ENCODE measurements at regions not wholly inside any gene's neighbourhood (a gene's known extent, or its start where the extent isn't known, plus 50 kb on each side); places are given as distances from the start of the nearest gene placed in this dataset.
"Not testable (repeated sequence)": the region's sequence is repeated elsewhere in the genome, so short reads cannot be mapped to it uniquely, and the experiment has no call there.

GRCh38 chr3:4084271-4084670, 218.9 kb upstream of the SETMAR start:
- H3K9ac ChIP-seq (ENCODE audit: low read length): no peak overlapping the region
- H3K4me2 ChIP-seq (ENCODE audit: low read length): no peak overlapping the region
- no peaks in the 10 kb centered on the region for H3K9me3 ChIP-seq (ENCODE audit: low read length)
- TF ChIP-seq TAF1 (IDR thresholded peaks at IDR 0.05; ENCODE audit: low read depth) (no peak), POLR2AphosphoS5 (IDR thresholded peaks at IDR 0.05) (no peak), SMC3 (conservative IDR thresholded peaks at IDR 0.05; ENCODE audit: poor library complexity) (no peak), REST (IDR thresholded peaks at IDR 0.05; ENCODE audit: borderline replicate concordance) (no peak), CTCF (IDR thresholded peaks at IDR 0.05; ENCODE audit: poor library complexity, severe bottlenecking) (no peak), EZH2 (IDR thresholded peaks at IDR 0.05; ENCODE audit: borderline replicate concordance, insufficient read depth, low read length, poor library complexity, severe bottlenecking) (no peak), EP300 (conservative IDR thresholded peaks at IDR 0.05; ENCODE audit: poor library complexity, severe bottlenecking) (no peak), MXI1 (conservative IDR thresholded peaks at IDR 0.05; ENCODE audit: poor library complexity, severe bottlenecking) (no peak), RAD21 (conservative IDR thresholded peaks at IDR 0.05) (no peak)
- no peaks in the 10 kb centered on the region for H3K36me3 ChIP-seq (ENCODE audit: insufficient read depth, low read length)
- no peaks in the 10 kb centered on the region for H3K79me2 ChIP-seq (replicated peaks; ENCODE audit: insufficient read depth, low read length)
- no peak overlapping the region for H3K27ac ChIP-seq (ENCODE audit: low read length)
- H3K9me2 ChIP-seq (ENCODE audit: insufficient read depth, low read length): no peaks in the 10 kb centered on the region
- no peaks in the 10 kb centered on the region for H3F3A ChIP-seq (ENCODE audit: insufficient read depth, low read length, poor library complexity, severe bottlenecking)
- no peak overlapping the region for H3K4me3 ChIP-seq (ENCODE audit: low read length)
- no peak overlapping the region for H2AFZ ChIP-seq (ENCODE audit: low read depth, low read length)
- H3K27me3 ChIP-seq (ENCODE audit: insufficient read depth, low read depth, low read length): no peaks in the 10 kb centered on the region
- H4K20me1 ChIP-seq (ENCODE audit: insufficient read depth): no peaks in the 10 kb centered on the region

GRCh38 chr3:4086662-4087061, 216.5 kb upstream of the SETMAR start:
- not testable (repeated sequence) for H2AFZ ChIP-seq (ENCODE audit: low read depth, low read length); H3K4me2 ChIP-seq (ENCODE audit: low read length); H3K79me2 ChIP-seq (replicated peaks; ENCODE audit: insufficient read depth, low read length); H3F3A ChIP-seq (ENCODE audit: insufficient read depth, low read length, poor library complexity, severe bottlenecking); H3K36me3 ChIP-seq (ENCODE audit: insufficient read depth, low read length); H3K9ac ChIP-seq (ENCODE audit: low read length); H3K27me3 ChIP-seq (ENCODE audit: insufficient read depth, low read depth, low read length); H3K4me3 ChIP-seq (ENCODE audit: low read length); H3K27ac ChIP-seq (ENCODE audit: low read length); H3K9me2 ChIP-seq (ENCODE audit: insufficient read depth, low read length); H4K20me1 ChIP-seq (ENCODE audit: insufficient read depth); H3K9me3 ChIP-seq (ENCODE audit: low read length)

GRCh38 chr3:4091786-4092185, 211.4 kb upstream of the SETMAR start:
- no peaks in the 10 kb centered on the region for H3K79me2 ChIP-seq (replicated peaks; ENCODE audit: insufficient read depth, low read length)
- no peak overlapping the region for H3K4me3 ChIP-seq (ENCODE audit: low read length)
- H3K4me2 ChIP-seq (ENCODE audit: low read length): no peak overlapping the region
- no peaks in the 10 kb centered on the region for H4K20me1 ChIP-seq (ENCODE audit: insufficient read depth)
- no peak overlapping the region for H3K9ac ChIP-seq (ENCODE audit: low read length)
- no peaks in the 10 kb centered on the region for H3F3A ChIP-seq (ENCODE audit: insufficient read depth, low read length, poor library complexity, severe bottlenecking)
- no peak overlapping the region for H3K27ac ChIP-seq (ENCODE audit: low read length)
- no peaks in the 10 kb centered on the region for H3K9me2 ChIP-seq (ENCODE audit: insufficient read depth, low read length)
- no peaks in the 10 kb centered on the region for H3K9me3 ChIP-seq (ENCODE audit: low read length)
- no peak overlapping the region for H2AFZ ChIP-seq (ENCODE audit: low read depth, low read length)
- H3K27me3 ChIP-seq (ENCODE audit: insufficient read depth, low read depth, low read length): no peaks in the 10 kb centered on the region
- H3K36me3 ChIP-seq (ENCODE audit: insufficient read depth, low read length): no peaks in the 10 kb centered on the region
- TF ChIP-seq POLR2AphosphoS5 (IDR thresholded peaks at IDR 0.05) (peak; percentile 14), RAD21 (conservative IDR thresholded peaks at IDR 0.05) (no peak)

Measured in neural cell (in vitro differentiated cells).